GM19467 (cell line): ENCODE measurements at regions not wholly inside any gene's neighbourhood (a gene's known extent, or its start where the extent isn't known, plus 50 kb on each side); places are given as distances from the start of the nearest gene placed in this dataset.

Experiments
- ATAC-seq: cut with Tn5 transposase; IDR thresholded peaks from one replicate; pipeline ENCODE4 v1.9.1; 2021; ENCODE audit warnings: mild to moderate bottlenecking, moderate library complexity; ENCODE audit not compliant: unreplicated experiment

GRCh38 chr6:169165561-169166300 lies 87.9 kb downstream of the THBS2 start:
- no peak for ATAC-seq

GRCh38 chr6:169164986-169165385 lies 88.7 kb downstream of the THBS2 start:
- no peak for ATAC-seq

GRCh38 chr6:169164451-169164850 lies 89.2 kb downstream of the THBS2 start:
- no peak for ATAC-seq

- no peak for ATAC-seq
Observed at GRCh38 chr6:169163411-169163901, 90.2 kb downstream of the THBS2 start.

GRCh38 chr6:169162752-169163407 lies 90.8 kb downstream of the THBS2 start:
- no peak for ATAC-seq

GRCh38 chr6:169162249-169162648 lies 91.4 kb downstream of the THBS2 start:
- ATAC-seq: no peak

- no peak for ATAC-seq
Observed at GRCh38 chr6:169161572-169162167, 92.0 kb downstream of the THBS2 start.

GRCh38 chr6:169160855-169161560 lies 92.6 kb downstream of the THBS2 start:
- no peak for ATAC-seq

- no peak for ATAC-seq
Observed at GRCh38 chr6:169160091-169160854, 93.4 kb downstream of the THBS2 start.

- ATAC-seq: no peak
Observed at GRCh38 chr6:169159331-169159730, 94.3 kb downstream of the THBS2 start.

- no peak for ATAC-seq
Observed at GRCh38 chr6:169158691-169159090, 95.0 kb downstream of the THBS2 start.

GRCh38 chr6:169158174-169158573 lies 95.5 kb downstream of the THBS2 start:
- ATAC-seq: no peak

- ATAC-seq: no peak
Observed at GRCh38 chr6:169157197-169158148, 96.2 kb downstream of the THBS2 start.

GRCh38 chr6:169156793-169157147 lies 96.9 kb downstream of the THBS2 start:
- ATAC-seq: no peak

GRCh38 chr6:169156108-169156792 lies 97.4 kb downstream of the THBS2 start:
- ATAC-seq: no peak

GRCh38 chr6:169155481-169155880 lies 98.2 kb downstream of the THBS2 start:
- ATAC-seq: no peak

- no peak for ATAC-seq
Observed at GRCh38 chr6:169153401-169153800, 100.2 kb downstream of the THBS2 start.

- no peak for ATAC-seq
Observed at GRCh38 chr6:169146521-169146920, 107.1 kb downstream of the THBS2 start.

GRCh38 chr6:169145991-169146501 lies 107.6 kb downstream of the THBS2 start:
- no peak for ATAC-seq
